Stimulated activated CD8-positive, alpha-beta memory T cell treated with anti-CD3 and anti-CD28 coated beads, Interleukin-15, amount 100 ng/mL, for 48 hours (primary cell): ENCODE measurements at regions not wholly inside any gene's neighbourhood (a gene's known extent, or its start where the extent isn't known, plus 50 kb on each side); places are given as distances from the start of the nearest gene placed in this dataset.

Experiments
- DNase-seq, 2 donors: peaks; one replicate each; pipeline ENCODE4 v3.0.0-alpha.2; 2020; ENCODE audit warnings: low read depth in 2 of 2

DNA sequence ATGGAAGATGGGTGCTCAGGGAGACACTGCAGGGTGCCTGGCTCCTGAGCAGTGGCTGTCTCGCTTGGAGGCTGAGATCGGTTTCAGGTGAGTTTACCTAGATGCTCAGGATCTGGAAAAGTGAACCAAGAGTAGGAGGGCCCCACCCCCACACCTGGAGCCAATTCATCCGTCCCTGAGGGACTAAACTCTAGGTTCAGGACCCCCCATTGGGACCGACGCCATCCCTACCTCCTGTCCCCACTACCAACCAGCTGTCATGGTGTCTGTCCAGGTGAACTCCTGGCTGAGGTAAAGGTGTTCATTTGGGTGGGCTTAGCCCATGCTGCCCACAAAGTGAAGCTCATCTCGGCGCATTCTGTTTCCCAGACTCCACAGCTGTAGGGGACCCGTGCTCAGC is 174.6 kb upstream of the PLPP4 start:
- DNase-seq, result no peak

DNA sequence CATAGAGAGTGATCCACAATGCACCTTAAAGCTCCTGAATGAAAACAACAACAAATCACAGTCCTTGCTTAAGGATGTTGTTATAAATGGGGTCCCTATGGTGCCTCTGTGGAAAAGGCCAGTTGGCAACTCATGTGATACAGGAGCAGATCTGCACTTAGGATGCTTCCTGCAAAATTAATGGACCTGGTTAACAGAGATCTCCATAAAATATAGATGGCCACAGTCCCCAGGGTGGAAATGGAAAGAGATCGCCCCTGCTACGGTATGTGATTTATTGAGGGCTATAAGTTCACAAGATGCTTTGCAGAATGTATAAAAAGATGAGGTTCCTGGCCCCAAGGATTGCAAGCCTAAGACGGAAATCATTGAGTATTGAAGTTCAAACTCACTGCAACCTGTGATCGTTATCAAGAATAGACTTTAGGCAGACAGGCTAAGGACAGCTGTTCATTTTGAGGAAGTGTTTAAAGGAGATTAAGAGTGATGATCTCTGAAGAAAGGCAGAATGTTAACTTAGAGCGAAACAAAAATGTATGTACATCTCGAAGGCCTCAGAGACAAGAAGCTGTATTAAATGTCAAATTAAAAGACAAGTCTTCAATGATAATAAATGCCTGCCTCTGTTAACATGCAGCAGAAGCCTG is 174.1 kb upstream of the PLPP4 start:
- DNase-seq, result no peak

DNA sequence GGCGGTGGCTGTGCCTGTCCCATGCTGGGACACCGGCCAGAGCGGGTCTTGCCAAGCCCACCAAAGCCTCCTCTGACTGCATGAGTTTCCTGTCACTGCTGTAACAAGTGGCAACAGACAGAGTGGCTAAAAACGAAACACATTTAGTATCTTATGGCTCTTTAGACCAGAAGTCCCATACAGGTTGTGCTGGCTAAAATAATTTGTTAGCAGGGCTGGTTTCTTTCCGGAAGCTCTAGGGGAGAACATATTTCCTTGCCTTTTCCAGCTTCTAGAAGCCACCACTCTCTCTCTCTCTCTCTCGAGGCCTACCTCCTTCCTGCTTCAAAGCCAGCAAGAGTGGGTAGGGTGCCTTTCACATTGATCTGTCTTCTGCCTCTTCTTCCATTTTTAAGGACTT is 171.6 kb upstream of the PLPP4 start:
- DNase-seq, result no peak

DNA sequence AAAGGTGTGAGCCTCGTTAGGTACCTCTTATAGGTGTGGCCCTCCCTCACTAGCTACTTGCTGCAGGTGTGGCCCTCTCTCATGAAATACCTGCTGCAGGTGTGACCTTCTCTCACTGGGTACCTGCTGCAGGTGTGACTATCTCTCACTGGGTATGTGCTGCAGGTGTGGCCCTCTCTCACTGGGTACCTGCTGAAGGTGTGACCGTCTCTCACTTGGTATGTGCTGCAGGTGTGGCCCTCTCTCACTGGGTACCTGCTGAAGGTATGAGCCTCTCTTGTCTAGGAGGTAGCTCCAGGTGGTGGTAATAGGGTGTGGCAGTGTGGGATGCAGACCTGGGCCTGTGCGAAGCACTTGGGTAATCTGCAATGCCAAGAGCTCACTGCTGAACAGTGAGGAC is 170.7 kb upstream of the PLPP4 start:
- DNase-seq, result no peak

DNA sequence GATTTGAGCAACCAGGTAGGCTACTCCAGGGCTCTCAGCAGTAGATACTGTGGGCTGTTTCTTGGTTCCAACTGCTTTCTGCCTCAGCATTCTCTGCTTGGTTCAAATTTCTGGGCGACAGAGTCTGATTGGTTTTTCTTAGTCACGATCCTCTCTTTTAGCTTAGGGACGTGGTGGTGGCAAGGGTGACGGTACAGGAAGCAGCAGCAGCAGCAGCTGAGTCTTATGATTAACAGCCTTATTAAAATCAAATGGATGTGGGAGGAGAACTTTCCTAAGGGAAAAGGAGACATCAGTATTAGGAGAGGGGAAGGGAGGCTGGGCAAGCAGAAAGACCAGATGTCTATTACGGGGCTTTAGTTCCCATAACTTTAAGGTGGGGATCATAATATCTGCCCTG is 156.5 kb upstream of the PLPP4 start:
- DNase-seq, result no peak

DNA sequence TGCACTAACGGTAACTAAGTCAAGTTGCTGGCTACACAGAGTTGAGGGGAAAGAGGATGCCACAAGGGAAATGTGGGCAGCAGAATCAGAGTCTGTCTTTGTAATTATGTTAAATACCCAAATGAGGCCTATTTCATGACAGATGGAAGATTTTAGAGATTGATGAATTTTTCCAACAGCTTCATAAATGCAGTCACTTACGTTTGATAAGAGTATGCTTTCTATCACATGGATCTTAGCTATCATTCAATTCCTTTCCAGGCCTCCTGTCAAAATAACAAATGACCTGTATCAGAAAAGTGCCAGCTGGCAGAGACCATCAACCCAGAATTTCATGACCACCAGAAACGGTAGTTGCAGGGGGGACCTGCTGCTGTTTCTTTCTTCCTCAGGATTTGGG is 148.4 kb upstream of the PLPP4 start:
- DNase-seq, result no peak

DNA sequence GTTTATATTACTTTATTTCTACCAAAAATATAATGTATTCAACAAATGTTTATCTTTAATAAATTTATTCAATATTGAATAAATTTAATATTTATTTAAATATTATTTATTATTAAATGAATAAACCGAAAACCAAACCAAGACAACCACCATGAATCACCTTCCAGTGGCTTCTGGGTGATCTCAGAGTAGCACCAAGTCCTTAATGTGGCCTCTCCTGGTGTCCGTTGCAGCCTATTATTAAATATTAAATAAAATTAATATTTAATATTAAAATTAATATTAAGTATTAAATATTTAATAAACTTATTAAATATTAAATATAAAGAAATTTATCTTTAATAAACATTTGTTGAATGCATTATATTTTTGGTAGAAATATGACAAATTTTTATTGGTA is 143.3 kb upstream of the PLPP4 start:
- DNase-seq, result no peak

DNA sequence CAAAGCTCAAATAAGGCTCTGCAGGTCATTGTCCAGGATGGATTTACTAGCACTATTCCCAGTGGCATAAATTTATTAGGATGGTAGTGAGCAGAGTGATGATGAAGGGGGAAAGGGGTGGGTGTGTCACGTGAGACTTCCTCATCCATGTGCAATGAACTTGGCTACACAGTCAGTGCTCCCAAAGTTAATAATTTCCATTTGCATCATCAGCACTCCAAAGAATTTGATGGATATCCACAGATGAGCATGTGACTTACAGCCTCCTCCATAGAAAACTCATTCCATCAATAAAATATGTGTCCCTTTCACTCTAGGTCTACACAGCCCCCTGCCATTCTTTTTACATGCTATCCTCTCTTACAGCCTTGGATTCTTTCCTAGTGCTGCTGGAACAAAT is 142.6 kb upstream of the PLPP4 start:
- no peak for DNase-seq

DNA sequence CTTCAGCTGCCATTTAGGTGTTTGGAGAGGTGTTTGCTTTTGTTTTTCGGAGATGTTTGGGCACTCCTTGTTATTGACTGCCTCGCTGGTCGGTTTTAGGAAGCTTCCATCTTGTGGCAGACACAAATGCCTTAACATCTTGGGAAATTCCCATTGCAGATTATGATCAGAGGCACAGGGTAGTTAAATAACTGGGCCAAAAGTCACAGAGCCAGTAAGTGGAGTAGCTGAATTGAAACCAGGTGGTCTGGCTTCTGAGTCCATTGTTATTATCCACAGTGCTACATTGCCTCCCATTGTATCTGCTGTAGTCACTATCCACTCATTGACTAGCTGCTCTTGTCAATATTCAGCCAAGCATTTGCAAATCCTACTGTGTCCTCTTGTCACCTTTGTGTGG is 138.2 kb upstream of the PLPP4 start:
- DNase-seq, result no peak

DNA sequence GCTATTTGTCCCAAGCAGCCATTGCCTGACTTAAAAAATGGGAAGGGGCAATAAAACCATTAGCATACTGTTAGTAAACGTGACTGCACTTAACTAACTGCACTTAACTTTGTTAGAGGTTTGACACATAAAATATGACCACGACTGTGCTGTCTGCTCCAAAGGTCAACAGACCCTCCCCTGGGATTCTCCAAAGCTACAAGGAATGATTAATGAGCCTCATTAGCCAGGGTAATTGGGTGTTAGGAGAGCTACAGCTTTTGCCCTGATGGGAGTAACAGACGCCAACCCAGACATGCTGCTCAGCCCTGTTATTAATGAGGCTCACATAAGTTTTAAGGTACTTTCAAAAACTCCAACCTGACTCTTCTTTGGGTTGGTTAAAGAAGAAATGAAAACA is 129.4 kb upstream of the PLPP4 start:
- no peak for DNase-seq

DNA sequence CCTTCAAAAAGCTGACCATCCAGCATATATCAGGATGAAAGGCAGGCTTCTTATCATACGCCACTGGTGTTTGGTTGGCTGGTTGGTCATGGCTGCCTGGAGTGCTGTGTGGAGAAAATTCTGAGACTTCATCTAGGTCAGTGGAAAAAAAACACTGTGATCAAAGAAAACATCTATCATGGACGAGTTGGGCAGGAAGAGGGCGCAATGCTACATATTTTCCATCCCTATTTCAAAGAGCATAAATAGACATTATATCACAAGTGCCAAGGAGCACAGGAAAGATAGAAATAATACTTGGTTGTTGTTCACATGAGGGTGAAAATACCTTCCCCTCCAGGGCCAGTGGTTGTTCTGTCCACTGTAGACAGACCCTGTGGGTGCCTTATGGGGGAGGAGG is 128.4 kb upstream of the PLPP4 start:
- DNase-seq, result no peak

DNA sequence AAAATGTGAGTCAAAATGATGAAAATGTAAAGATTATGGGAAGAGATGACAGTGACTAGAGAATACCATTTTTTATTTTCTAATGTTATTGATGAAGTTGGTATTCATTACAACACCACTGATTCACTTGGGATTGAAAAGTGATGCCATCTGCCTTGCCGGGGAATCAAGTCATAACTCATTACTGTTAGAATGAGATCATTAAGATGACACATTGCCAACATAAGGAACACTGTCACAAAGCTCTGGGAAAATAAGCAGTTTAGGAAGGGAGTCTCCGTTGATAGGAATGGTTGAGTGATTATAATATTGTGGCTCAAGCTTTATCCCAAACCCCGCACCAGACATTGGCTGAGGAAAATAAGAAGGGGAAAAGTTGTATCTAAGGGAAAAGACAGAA is 121.5 kb upstream of the PLPP4 start:
- DNase-seq, result no peak

DNA sequence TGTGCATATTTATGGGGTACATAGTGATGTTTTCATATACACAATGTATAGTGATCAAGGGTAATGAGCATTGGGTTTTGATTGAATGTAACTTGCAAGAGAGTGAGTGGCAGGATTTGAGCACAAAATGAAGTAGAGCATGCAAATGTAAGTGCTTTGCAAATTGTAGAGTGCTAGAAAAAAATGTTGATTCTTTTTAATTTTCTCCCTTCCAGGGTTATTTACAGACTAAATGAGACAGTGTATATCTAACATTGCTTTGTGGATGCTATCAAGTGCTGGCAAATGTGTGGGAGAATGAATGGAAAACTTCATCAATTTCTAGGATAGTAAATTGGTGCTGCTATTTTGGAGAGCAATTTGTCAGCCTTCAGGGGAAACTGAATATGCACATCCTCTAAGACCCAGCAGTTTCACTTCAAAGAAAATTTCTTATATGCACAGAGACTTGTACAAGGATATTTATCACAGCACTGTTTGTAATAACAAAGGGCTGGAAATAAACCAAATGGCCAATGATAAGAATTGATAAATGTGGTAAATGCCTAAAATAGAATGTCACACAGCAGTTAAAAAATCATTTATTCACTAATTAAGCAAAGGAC is 120.6 kb upstream of the PLPP4 start:
- no peak for DNase-seq

DNA sequence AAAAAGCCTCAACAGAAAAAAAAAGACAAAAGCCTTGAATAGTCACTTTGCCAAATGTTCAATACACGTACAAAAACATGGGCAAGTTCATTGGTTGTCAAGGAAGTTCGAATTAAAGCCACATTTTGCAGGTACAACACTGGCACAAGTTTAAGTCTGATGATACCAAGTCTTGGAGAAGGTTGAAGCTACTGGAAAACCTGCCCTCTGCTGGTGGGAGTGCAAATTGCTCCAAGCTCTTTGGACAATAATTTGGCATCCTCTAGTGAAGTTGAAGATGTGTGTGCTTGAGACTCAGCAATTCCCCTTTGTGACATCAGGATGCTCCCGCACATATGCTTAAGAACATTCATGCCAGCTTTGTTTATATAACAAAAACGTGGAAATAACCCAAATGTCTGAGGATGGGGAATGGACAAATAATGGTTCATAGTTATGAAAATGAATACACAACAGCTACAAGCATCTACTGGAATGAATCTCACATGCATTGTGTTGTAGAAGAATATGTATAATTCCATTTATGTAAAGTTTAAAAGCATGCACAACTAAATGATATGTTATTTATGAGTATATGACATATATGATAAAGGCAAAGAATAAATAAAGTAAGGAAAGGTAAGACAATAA is 120.0 kb upstream of the PLPP4 start:
- peak; percentile 4 to 11 for DNase-seq

DNA sequence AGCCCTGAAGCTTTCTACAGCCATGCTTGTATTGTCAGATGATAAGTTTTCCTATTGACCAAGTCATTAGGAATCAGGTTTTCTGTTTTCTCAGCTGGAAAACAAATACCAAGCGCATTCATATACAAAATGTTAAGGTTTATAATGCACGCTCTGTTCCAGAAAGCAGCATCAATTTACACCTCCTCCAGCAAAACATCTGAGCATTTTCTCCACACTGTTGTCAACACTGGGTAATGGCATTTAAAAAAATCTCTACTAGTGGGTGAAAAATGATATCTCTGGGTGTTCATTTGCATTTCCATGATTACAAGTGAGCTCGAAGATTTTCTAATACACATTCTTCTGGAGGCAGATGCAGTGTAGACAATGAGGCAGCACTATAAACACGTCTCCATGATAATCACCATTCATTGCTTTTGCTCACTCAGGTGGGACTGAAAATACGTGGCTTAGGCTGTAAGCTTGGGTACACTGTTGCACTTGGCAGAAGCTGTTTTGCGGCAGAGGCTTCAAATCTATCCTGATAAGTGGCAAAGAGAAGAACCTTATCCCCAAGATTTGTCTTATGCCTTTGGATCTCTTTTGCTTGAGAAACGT is 114.8 kb upstream of the PLPP4 start:
- DNase-seq, result no peak

DNA sequence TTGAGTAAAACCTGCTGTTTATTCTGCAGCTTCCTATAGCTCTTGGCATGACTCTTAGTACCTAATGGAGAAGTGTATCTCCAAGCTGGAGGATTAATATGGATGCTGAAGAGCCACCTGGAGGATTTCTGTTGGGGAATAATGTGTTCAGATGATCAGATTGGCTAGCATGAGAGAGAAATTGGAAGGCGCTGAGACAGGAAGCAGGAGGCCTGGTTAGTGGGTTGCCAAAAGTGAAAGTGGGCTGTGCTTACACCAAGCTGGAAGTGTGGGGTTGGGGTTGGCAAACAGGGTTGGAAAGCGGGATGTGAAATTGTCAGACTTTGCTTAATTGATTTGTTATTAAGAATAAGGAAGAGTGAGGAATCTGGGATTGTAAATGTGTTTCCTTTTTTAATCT is 111.8 kb upstream of the PLPP4 start:
- no peak for DNase-seq

DNA sequence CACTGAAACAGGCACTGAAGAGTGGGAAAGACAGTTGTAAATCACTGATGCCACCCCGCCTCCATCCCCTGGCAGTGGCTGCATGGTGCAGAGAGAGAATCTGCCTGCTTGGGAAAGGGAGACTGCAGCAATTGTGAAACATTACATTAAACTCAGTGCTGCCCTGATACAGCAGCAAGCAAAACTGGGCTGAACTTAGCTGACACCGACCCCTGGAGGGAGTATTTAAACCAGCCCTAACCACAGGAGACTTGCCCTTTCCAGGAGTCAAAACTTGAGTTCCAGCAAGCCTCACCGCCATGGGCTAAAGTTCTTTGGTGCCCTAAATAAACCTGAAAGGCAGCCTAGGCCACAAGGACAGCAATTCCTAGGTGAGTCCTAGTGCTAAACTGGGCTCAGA is 109.4 kb upstream of the PLPP4 start:
- no peak for DNase-seq

DNA sequence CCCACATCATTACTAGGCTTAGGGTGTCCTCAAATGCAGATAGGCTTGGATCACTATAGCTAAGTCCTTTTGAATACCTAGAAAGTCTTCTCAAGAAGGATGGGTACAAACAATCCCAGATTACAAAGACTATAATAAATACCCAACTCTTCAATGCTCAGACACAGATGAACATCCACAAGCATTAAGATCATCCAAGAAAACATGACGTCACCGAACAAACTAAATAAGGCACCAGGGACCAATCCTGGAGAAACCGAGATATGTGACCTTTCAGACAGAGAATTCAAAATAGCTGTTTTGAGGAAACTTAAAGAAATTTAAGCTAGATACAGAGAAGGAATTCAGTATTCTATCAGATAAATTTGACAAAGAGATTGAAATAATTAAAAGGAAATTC is 108.0 kb upstream of the PLPP4 start:
- DNase-seq, result no peak

DNA sequence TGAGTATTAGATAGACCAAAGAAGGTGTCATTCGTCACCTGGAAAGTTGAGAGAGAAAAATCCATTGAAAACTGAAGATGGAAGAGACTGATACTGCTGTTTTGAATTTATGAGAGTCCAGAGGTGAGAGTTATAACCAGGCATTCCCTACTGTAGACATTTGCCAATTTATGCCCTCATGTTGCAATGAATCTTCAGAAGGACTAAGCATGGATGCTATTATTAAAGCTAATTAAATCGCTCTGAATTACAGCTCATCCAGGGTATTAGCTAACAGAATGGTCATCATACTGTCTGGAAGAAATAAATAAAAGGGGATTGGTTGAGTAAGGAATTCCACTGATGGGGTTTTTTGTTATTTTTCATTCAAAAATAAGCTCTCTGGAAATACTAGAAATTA is 101.6 kb upstream of the PLPP4 start:
- no peak for DNase-seq

DNA sequence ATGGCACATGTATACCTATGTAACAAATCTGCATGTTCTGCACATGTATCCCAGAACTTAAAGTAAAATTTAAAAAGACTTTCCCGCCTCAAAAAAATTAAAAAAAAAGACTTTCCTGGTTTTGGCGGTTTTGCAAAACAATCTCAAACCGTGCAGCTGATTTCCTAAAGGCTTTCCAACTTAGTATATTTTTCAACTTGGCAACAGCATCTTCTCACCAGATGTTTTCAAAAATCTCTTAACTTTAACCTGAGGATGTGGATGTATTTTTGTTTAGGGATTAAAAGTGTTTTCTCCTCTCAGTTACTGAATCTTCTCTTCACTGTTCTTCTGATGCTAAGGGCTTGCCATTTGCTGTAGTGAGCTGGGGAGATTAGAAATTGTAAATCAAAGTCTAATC is 96.5 kb upstream of the PLPP4 start:
- no peak for DNase-seq

DNA sequence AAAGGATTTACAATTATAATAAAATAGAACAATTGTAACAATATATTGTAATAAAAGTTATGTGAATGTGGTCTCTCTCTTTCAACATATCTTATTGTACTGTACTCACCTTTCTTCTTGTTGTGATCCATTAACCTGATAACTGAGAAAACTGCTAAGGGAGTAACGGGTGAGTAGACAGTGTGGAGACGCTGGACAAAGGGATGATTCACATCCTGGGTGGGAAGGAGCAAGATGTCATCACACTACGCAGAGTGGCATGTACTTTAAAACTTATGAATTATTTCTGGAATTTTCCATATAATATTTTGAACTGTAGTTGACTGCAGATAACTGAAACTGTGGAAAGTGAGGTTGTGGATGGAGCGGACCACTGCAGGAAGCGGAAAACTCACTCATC is 91.2 kb upstream of the PLPP4 start:
- no peak for DNase-seq

DNA sequence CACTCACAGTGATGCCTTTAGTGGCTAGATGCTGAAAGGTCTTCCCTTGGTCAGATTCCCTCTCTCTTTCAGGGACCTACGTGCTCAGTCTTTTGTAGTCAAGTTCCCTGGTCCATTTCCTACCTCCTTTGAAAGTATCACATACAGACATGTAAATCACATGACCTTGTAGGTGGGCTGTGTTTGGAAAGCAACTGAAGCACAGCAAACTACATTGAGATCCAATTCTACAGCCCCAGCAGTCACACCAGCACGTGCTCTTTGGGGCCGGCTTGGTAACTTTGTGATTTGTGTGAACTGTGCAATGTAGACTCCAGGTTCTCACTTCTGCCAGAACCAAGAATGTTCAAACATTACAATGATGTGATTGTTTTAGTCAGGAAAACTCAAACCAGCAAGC is 89.7 kb upstream of the PLPP4 start:
- no peak for DNase-seq

DNA sequence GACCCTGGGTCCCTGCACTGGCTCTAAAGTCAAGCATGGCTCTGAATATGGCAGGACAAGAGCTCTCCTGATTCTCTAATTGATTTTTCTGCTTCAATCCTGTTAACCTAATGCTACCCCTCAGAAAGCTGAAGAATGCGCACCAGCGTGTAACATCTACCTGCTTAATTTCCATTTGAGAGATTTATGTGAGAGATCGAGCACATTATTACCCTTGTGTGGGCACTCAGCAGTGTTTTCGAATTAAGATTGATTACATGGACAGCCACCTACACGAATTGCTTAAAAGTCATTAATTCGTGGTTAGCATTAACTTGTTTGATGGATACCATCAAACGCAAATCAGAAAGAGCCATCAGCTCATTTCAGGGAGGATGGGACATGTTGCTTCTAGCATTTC is 88.7 kb upstream of the PLPP4 start:
- DNase-seq, result no peak
